ENCODE measurements at regions not wholly inside any gene's neighbourhood (a gene's known extent, or its start where the extent isn't known, plus 50 kb on each side); places are given as distances from the start of the nearest gene placed in this dataset.

GRCh38 chr7:113230691-113231090 is 112.3 kb upstream of the SMIM30 start:
- H3K36me3 ChIP-seq: no peaks in the 10 kb centered on the region
- H3K9ac ChIP-seq: no peak overlapping the region
- no peak overlapping the region for H3K4me2 ChIP-seq
- H3K4me3 ChIP-seq: no peak overlapping the region
- no peaks in the 10 kb centered on the region for H3K4me1 ChIP-seq
- H4K20me1 ChIP-seq: no peaks in the 10 kb centered on the region
- no peak overlapping the region for H3K27ac ChIP-seq
- H3K27me3 ChIP-seq: no peaks in the 10 kb centered on the region
- no peaks in the 10 kb centered on the region for H3K9me3 ChIP-seq
- TF ChIP-seq Cebpa-rat (IDR thresholded peaks at IDR 0.05): no peak

GRCh38 chr7:113217314-113217713 is 99.0 kb upstream of the SMIM30 start:
- no peaks in the 10 kb centered on the region for H4K20me1 ChIP-seq
- H3K9ac ChIP-seq: no peak overlapping the region
- no peak overlapping the region for H3K4me2 ChIP-seq
- H3K27ac ChIP-seq: no peak overlapping the region
- TF ChIP-seq Cebpa-rat (IDR thresholded peaks at IDR 0.05): no peak
- H3K36me3 ChIP-seq: no peaks in the 10 kb centered on the region
- H3K9me3 ChIP-seq: no peaks in the 10 kb centered on the region
- no peaks in the 10 kb centered on the region for H3K4me1 ChIP-seq
- no peak overlapping the region for H3K4me3 ChIP-seq
- no peaks in the 10 kb centered on the region for H3K27me3 ChIP-seq

- no peak overlapping the region for H3K27ac ChIP-seq
- no peaks in the 10 kb centered on the region for H4K20me1 ChIP-seq
- H3K27me3 ChIP-seq: no peaks in the 10 kb centered on the region
- no peak overlapping the region for H3K4me2 ChIP-seq
- H3K4me1 ChIP-seq: no peaks in the 10 kb centered on the region
- H3K9me3 ChIP-seq: no peaks in the 10 kb centered on the region
- H3K9ac ChIP-seq: no peak overlapping the region
- no peak overlapping the region for H3K4me3 ChIP-seq
- TF ChIP-seq Cebpa-rat (IDR thresholded peaks at IDR 0.05): no peak
- H3K36me3 ChIP-seq: no peaks in the 10 kb centered on the region
These were observed 97.7 kb upstream of the SMIM30 start for GRCh38 chr7:113216038-113216437.

- Histone ChIP-seq H3K36me3 (no peaks in the 10 kb centered on the region), H4K20me1 (no peaks in the 10 kb centered on the region), H3K27ac (no peak overlapping the region), H3K9ac (no peak overlapping the region), H3K27me3 (no peaks in the 10 kb centered on the region), H3K4me2 (no peak overlapping the region), H3K4me1 (peaks cover 4% of the 10 kb centered on the region), H3K4me3 (no peak overlapping the region), H3K9me3 (no peaks in the 10 kb centered on the region)
- TF ChIP-seq Cebpa-rat (IDR thresholded peaks at IDR 0.05): no peak
These were observed 91.3 kb upstream of the SMIM30 start for GRCh38 chr7:113209449-113210203.

- H3K4me1 ChIP-seq: peaks cover 4% of the 10 kb centered on the region
- no peak overlapping the region for H3K9ac ChIP-seq
- H3K4me3 ChIP-seq: no peak overlapping the region
- no peak for TF ChIP-seq Cebpa-rat (IDR thresholded peaks at IDR 0.05)
- no peaks in the 10 kb centered on the region for H3K9me3 ChIP-seq
- H3K36me3 ChIP-seq: no peaks in the 10 kb centered on the region
- no peak overlapping the region for H3K4me2 ChIP-seq
- H3K27me3 ChIP-seq: no peaks in the 10 kb centered on the region
- H4K20me1 ChIP-seq: no peaks in the 10 kb centered on the region
- no peak overlapping the region for H3K27ac ChIP-seq
These were observed 89.6 kb upstream of the SMIM30 start for GRCh38 chr7:113207931-113208330.

- no peaks in the 10 kb centered on the region for H4K20me1 ChIP-seq
- H3K9me3 ChIP-seq: no peaks in the 10 kb centered on the region
- no peak overlapping the region for H3K4me2 ChIP-seq
- peaks cover 4% of the 10 kb centered on the region for H3K4me1 ChIP-seq
- no peak for TF ChIP-seq Cebpa-rat (IDR thresholded peaks at IDR 0.05)
- H3K27ac ChIP-seq: no peak overlapping the region
- H3K36me3 ChIP-seq: no peaks in the 10 kb centered on the region
- no peaks in the 10 kb centered on the region for H3K27me3 ChIP-seq
- H3K9ac ChIP-seq: no peak overlapping the region
- no peak overlapping the region for H3K4me3 ChIP-seq
These were observed 89.1 kb upstream of the SMIM30 start for GRCh38 chr7:113207441-113207840.

GRCh38 chr7:113204415-113204814 is 86.1 kb upstream of the SMIM30 start:
- Histone ChIP-seq H3K27ac (no peak overlapping the region), H3K4me2 (no peak overlapping the region), H3K9me3 (no peaks in the 10 kb centered on the region), H3K4me1 (peaks cover 4% of the 10 kb centered on the region), H3K36me3 (no peaks in the 10 kb centered on the region), H3K27me3 (no peaks in the 10 kb centered on the region), H3K4me3 (no peak overlapping the region), H3K9ac (no peak overlapping the region), H4K20me1 (no peaks in the 10 kb centered on the region)
- TF ChIP-seq Cebpa-rat (IDR thresholded peaks at IDR 0.05): no peak

GRCh38 chr7:113202284-113202683 is 83.9 kb upstream of the SMIM30 start:
- Histone ChIP-seq H3K4me3 (no peak overlapping the region), H3K9ac (no peak overlapping the region)
- no peak for TF ChIP-seq Cebpa-rat (IDR thresholded peaks at IDR 0.05)

GRCh38 chr7:113200281-113200680 is 81.9 kb upstream of the SMIM30 start:
- Histone ChIP-seq H3K4me1 (peaks cover under 1% of the 10 kb centered on the region), H3K9me3 (no peaks in the 10 kb centered on the region), H3K9ac (no peak overlapping the region), H3K4me3 (no peak overlapping the region), H3K4me2 (no peak overlapping the region), H3K27me3 (no peaks in the 10 kb centered on the region), H3K36me3 (no peaks in the 10 kb centered on the region), H3K27ac (no peak overlapping the region), H4K20me1 (no peaks in the 10 kb centered on the region)
- TF ChIP-seq Cebpa-rat (IDR thresholded peaks at IDR 0.05): no peak

More at GRCh38 chr7:113202284-113202683, 83.9 kb upstream of the SMIM30 start:
- no peaks in the 10 kb centered on the region for H4K20me1 ChIP-seq
- H3K27me3 ChIP-seq: no peaks in the 10 kb centered on the region
- H3K36me3 ChIP-seq: no peaks in the 10 kb centered on the region
- no peaks in the 10 kb centered on the region for H3K9me3 ChIP-seq
- peaks cover 4% of the 10 kb centered on the region for H3K4me1 ChIP-seq
- H3K4me2 ChIP-seq: no peak overlapping the region
- H3K27ac ChIP-seq: no peak overlapping the region

GRCh38 chr7:113199841-113200240 is 81.5 kb upstream of the SMIM30 start:
- TF ChIP-seq Cebpa-rat (IDR thresholded peaks at IDR 0.05): no peak
- no peak overlapping the region for H3K9ac ChIP-seq
- H3K27ac ChIP-seq: no peak overlapping the region
- no peaks in the 10 kb centered on the region for H3K36me3 ChIP-seq
- no peaks in the 10 kb centered on the region for H3K4me1 ChIP-seq
- H3K4me2 ChIP-seq: no peak overlapping the region
- no peaks in the 10 kb centered on the region for H3K9me3 ChIP-seq
- no peaks in the 10 kb centered on the region for H3K27me3 ChIP-seq
- no peak overlapping the region for H3K4me3 ChIP-seq
- no peaks in the 10 kb centered on the region for H4K20me1 ChIP-seq

GRCh38 chr7:113199136-113199535 is 80.8 kb upstream of the SMIM30 start:
- Histone ChIP-seq H3K27me3 (no peaks in the 10 kb centered on the region), H3K36me3 (no peaks in the 10 kb centered on the region), H3K4me2 (no peak overlapping the region), H4K20me1 (no peaks in the 10 kb centered on the region), H3K4me3 (no peak overlapping the region), H3K4me1 (no peaks in the 10 kb centered on the region), H3K9ac (no peak overlapping the region), H3K27ac (no peak overlapping the region), H3K9me3 (no peaks in the 10 kb centered on the region)
- no peak for TF ChIP-seq Cebpa-rat (IDR thresholded peaks at IDR 0.05)
